SK-N-SH (cell line): ENCODE measurements at regions not wholly inside any gene's neighbourhood (a gene's known extent, or its start where the extent isn't known, plus 50 kb on each side); places are given as distances from the start of the nearest gene placed in this dataset.

Experiments used
- CTCF ChIA-PET: fragments of 300-600, 350-600 bp; formaldehyde crosslinking; extraction: SDS; loops from one replicate; lab custom pipeline; 2021; lab: Yijun Ruan, JAX
- POLR2A ChIA-PET: fragments of 350-600 bp; sonication (Branson Sonifier 250); formaldehyde crosslinking; extraction: SDS; loops from one replicate; lab custom pipeline; 2020; ENCODE audit warnings: antibody characterized with exemption, inconsistent platforms; lab: Yijun Ruan, JAX
- DNase-seq: peaks from one replicate; pipeline ENCODE4 v3.0.0; 2012
- H2AFZ ChIP-seq: fragments of 200-600 bp; sonication (generic); 2 replicates; pipeline ENCODE4 v1.8.1; 2016; ENCODE audit warnings: antibody characterized with exemption, mild to moderate bottlenecking, low read depth
- H3F3A ChIP-seq: fragments of 200-600 bp; sonication (generic); replicated peaks from 2 replicates; pipeline ENCODE3; 2016; ENCODE audit warnings: antibody characterized with exemption, mild to moderate bottlenecking; ENCODE audit not compliant: insufficient read depth
- H3K27ac ChIP-seq, 2 experiments: fragments of 200-500 bp in 1 of 2; fragments of 200-600 bp in 1 of 2; sonication (Bioruptor generic) in 1 of 2; sonication (generic), shearing (Covaris generic) in 1 of 2; 2 replicates each; pipeline versions ENCODE4 v1.5.1 to v1.6.1; 2014 to 2016; ENCODE audit warnings: low read depth in 2 of 2, inconsistent platforms in 1 of 2, low read length in 1 of 2, mild to moderate bottlenecking in 1 of 2, mixed read lengths in 1 of 2
- H3K27me3 ChIP-seq: fragments of 200-600 bp; sonication (generic), shearing (Covaris generic); 2 replicates; pipeline ENCODE4 v1.6.1; 2016; ENCODE audit warnings: mixed run types; ENCODE audit not compliant: insufficient read depth
- H3K36me3 ChIP-seq, 2 experiments: fragments of 200-500 bp in 1 of 2; fragments of 200-600 bp in 1 of 2; sonication (Bioruptor generic) in 1 of 2; sonication (generic) in 1 of 2; replicated peaks in 1 of 2; 2 replicates each; pipeline versions ENCODE3 to v1.5.1; 2014 to 2016; ENCODE audit warnings: low read length in 1 of 2, mild to moderate bottlenecking in 1 of 2; ENCODE audit not compliant: insufficient read depth in 2 of 2, control insufficient read depth in 1 of 2
- H3K4me1 ChIP-seq, 2 experiments: fragments of 200-500 bp in 1 of 2; fragments of 200-600 bp in 1 of 2; sonication (Bioruptor generic) in 1 of 2; sonication (generic), shearing (Covaris generic) in 1 of 2; 2 replicates each; pipeline versions ENCODE4 v1.5.1 to v1.6.1; 2014 to 2016; ENCODE audit warnings: low read depth in 1 of 2, low read length in 1 of 2, mixed run types in 1 of 2; ENCODE audit not compliant: insufficient read depth in 2 of 2, control insufficient read depth in 1 of 2
- H3K4me2 ChIP-seq: fragments of 200-600 bp; sonication (generic), shearing (Covaris generic); 2 replicates; pipeline ENCODE4 v1.6.1; 2017; ENCODE audit warnings: mixed run types
- H3K4me3 ChIP-seq, 2 experiments: fragments of 200-500 bp in 1 of 2; fragments of 200-600 bp in 1 of 2; sonication (Bioruptor generic) in 1 of 2; sonication (generic), shearing (Covaris generic) in 1 of 2; 2 replicates each; pipeline versions ENCODE4 v1.5.1 to v1.8.1; 2014 to 2016; ENCODE audit warnings: low read depth in 2 of 2, inconsistent platforms in 1 of 2, low read length in 1 of 2, mild to moderate bottlenecking in 1 of 2, mixed read lengths in 1 of 2, moderate library complexity in 1 of 2
- H3K79me2 ChIP-seq: fragments of 200-600 bp; sonication (generic); 2 replicates; pipeline ENCODE4 v1.8.1; 2017; ENCODE audit warnings: mild to moderate bottlenecking; ENCODE audit not compliant: insufficient read depth
- H3K9ac ChIP-seq: fragments of 200-600 bp; sonication (generic); 2 replicates; pipeline ENCODE4 v1.6.1; 2017; ENCODE audit warnings: mixed run types
- H3K9me2 ChIP-seq: fragments of 200-600 bp; sonication (generic); 2 replicates; pipeline ENCODE4 v1.6.1; 2017; ENCODE audit warnings: mixed run types
- H3K9me3 ChIP-seq: fragments of 200-600 bp; sonication (generic); 2 replicates; pipeline ENCODE4 v1.6.1; 2017; ENCODE audit warnings: mixed run types, mild to moderate bottlenecking, moderate library complexity
- H4K20me1 ChIP-seq: fragments of 200-600 bp; sonication (generic); 2 replicates; pipeline ENCODE4 v1.6.1; 2017; ENCODE audit warnings: mild to moderate bottlenecking, mixed run types; ENCODE audit not compliant: insufficient read depth
- EP300 ChIP-seq, 2 experiments: IDR thresholded peaks; 2 replicates each; pipeline versions ENCODE4 v1.4.0 to v1.6.1; 2012; ENCODE audit warnings: borderline replicate concordance in 1 of 2, low read depth in 1 of 2, low read length in 1 of 2
- FOSL2 ChIP-seq: IDR thresholded peaks from 2 replicates; pipeline ENCODE4 v1.4.0; 2012; ENCODE audit warnings: low read depth, mild to moderate bottlenecking, moderate library complexity, borderline replicate concordance
- GABPA ChIP-seq: IDR thresholded peaks from 2 replicates; pipeline ENCODE4 v1.4.0; 2012; ENCODE audit warnings: low read depth, mild to moderate bottlenecking
- JUND ChIP-seq: IDR thresholded peaks from 2 replicates; pipeline ENCODE4 v1.4.0; 2012
- NFIC ChIP-seq: IDR thresholded peaks from 2 replicates; pipeline ENCODE4 v1.4.0; 2012; ENCODE audit warnings: borderline replicate concordance
- NRF1 ChIP-seq: IDR thresholded peaks from 2 replicates; pipeline ENCODE4 v1.6.1; 2012; ENCODE audit warnings: low read depth, mild to moderate bottlenecking, low read length
- POLR2AphosphoS5 ChIP-seq: IDR thresholded peaks from 2 replicates; pipeline ENCODE4 v1.6.1; 2012; ENCODE audit warnings: low read depth, low read length
- RAD21 ChIP-seq: IDR thresholded peaks from 2 replicates; pipeline ENCODE4 v1.6.1; 2012; ENCODE audit warnings: mild to moderate bottlenecking, low read length
- RCOR1 ChIP-seq: fragments of 150-350 bp; IDR thresholded peaks from 2 replicates; pipeline ENCODE4 v1.6.1; 2017; ENCODE audit warnings: antibody characterized with exemption, low read length
- RFX5 ChIP-seq: IDR thresholded peaks from 2 replicates; pipeline ENCODE4 v1.6.1; 2012; ENCODE audit warnings: mild to moderate bottlenecking, improper control_type of control experiment, low read length
- RXRA ChIP-seq: IDR thresholded peaks from 2 replicates; pipeline ENCODE4 v1.4.0; 2012; ENCODE audit warnings: low read depth, mild to moderate bottlenecking, borderline replicate concordance
- SMC3 ChIP-seq: IDR thresholded peaks from 2 replicates; pipeline ENCODE4 v1.6.1; 2012; ENCODE audit warnings: low read depth, low read length, improper control_type of control experiment
- TCF12 ChIP-seq: IDR thresholded peaks from 2 replicates; pipeline ENCODE4 v1.4.0; 2012
- YY1 ChIP-seq: IDR thresholded peaks from 2 replicates; pipeline ENCODE4 v1.4.0; 2012; ENCODE audit warnings: low read depth, mild to moderate bottlenecking
- WGBS: methylation state at CpG from one replicate; pipeline ENCODE4 v1.1.6; 2017; ENCODE audit warnings: low lambda C conversion rate; 5-methylcytosine and 5-hydroxymethylcytosine counted together
- TF ChIP-seq, protein P1 (sequence below): fragments of 200-600 bp; sonication (generic); IDR thresholded peaks from 2 replicates; pipeline ENCODE4 v1.6.1; 2017; ENCODE audit warnings: antibody characterized with exemption, mild to moderate bottlenecking, moderate library complexity
- TF ChIP-seq, protein P2 (sequence below): IDR thresholded peaks from 2 replicates; pipeline ENCODE4 v1.4.0; 2012; ENCODE audit warnings: low read depth, borderline replicate concordance
- TF ChIP-seq, protein P3 (sequence below): IDR thresholded peaks from 2 replicates; pipeline ENCODE4; 2012

DNA sequence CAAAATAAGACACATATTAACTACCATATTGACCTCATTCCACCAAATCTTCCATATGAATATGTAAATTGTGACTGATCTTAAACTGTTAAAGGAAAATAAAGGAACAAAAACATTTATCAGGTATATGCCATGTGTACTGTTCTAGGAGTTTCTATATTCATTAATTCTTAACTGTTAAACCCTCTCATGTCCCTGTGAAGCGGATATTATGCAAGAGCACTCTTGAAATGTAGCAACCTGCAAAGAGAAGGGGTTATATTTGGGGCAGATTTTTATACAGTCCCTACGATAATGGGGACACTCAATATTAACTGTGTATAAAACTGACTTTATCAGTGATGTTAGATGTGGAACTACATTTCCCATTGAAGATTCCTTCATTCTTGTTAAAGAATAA is 184.9 kb upstream of the OR13F1 start:
- Histone ChIP-seq H3K4me1 (no peaks in the 10 kb centered on the region), H3K9me2 (no peaks in the 10 kb centered on the region), H3K27me3 (no peaks in the 10 kb centered on the region), H3K36me3 (no peaks in the 10 kb centered on the region), H3K4me3 (no peak overlapping the region), H3K9ac (no peak overlapping the region), H3F3A (no peaks in the 10 kb centered on the region), H4K20me1 (no peaks in the 10 kb centered on the region), H3K27ac (no peak overlapping the region), H3K9me3 (no peaks in the 10 kb centered on the region), H2AFZ (no peak overlapping the region), H3K4me2 (no peak overlapping the region), H3K79me2 (no peaks in the 10 kb centered on the region)
- no peak for DNase-seq
- POLR2A ChIA-PET = no interaction called here
- TF ChIP-seq JUND (no peak), POLR2AphosphoS5 (no peak), SMC3 (no peak), NRF1 (no peak), RCOR1 (no peak), RAD21 (no peak), NFIC (no peak), GABPA (no peak), EP300 (IDR thresholded peaks at IDR 0.05; ENCODE audit: borderline replicate concordance in 1 of 2, low read depth in 1 of 2, low read length in 1 of 2) (no peak), FOSL2 (no peak), YY1 (no peak), RFX5 (no peak), TCF12 (no peak)
- TF ChIP-seq, protein P1, sequence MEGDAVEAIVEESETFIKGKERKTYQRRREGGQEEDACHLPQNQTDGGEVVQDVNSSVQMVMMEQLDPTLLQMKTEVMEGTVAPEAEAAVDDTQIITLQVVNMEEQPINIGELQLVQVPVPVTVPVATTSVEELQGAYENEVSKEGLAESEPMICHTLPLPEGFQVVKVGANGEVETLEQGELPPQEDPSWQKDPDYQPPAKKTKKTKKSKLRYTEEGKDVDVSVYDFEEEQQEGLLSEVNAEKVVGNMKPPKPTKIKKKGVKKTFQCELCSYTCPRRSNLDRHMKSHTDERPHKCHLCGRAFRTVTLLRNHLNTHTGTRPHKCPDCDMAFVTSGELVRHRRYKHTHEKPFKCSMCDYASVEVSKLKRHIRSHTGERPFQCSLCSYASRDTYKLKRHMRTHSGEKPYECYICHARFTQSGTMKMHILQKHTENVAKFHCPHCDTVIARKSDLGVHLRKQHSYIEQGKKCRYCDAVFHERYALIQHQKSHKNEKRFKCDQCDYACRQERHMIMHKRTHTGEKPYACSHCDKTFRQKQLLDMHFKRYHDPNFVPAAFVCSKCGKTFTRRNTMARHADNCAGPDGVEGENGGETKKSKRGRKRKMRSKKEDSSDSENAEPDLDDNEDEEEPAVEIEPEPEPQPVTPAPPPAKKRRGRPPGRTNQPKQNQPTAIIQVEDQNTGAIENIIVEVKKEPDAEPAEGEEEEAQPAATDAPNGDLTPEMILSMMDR = no peak
- 28% methylated on average over 2 of the region's 2 CpGs for WGBS
- CTCF ChIA-PET = no interaction called here

DNA sequence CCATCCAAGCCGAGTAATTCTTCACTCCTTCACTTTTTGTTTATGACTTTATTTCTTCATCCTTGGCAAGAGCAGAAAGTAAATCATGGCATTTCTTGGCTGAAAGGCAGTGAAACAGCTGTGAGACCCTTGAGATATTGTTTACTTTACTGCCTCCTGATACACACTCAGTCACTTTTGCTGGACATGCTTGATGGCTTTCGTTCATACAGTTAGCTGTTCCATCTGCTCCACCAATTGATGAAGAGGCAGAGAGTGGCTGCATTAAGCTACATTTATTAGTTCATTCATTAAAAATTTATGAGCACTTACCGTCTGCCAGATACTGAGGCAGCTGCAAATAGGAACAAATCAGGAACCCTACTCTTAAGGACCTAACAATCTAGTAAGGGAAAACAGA is 184.4 kb upstream of the OR13F1 start:
- Histone ChIP-seq H3K9me3 (no peaks in the 10 kb centered on the region), H3K36me3 (no peaks in the 10 kb centered on the region), H2AFZ (no peak overlapping the region), H3K27ac (no peak overlapping the region), H3F3A (no peaks in the 10 kb centered on the region), H3K9me2 (no peaks in the 10 kb centered on the region), H3K4me3 (no peak overlapping the region), H3K79me2 (no peaks in the 10 kb centered on the region), H3K27me3 (no peaks in the 10 kb centered on the region), H3K9ac (no peak overlapping the region), H3K4me2 (no peak overlapping the region), H3K4me1 (no peaks in the 10 kb centered on the region), H4K20me1 (no peaks in the 10 kb centered on the region)
- no peak for DNase-seq
- WGBS = 31% methylated on average over 3 of the region's 3 CpGs
- POLR2A ChIA-PET = no interaction called here
- TF ChIP-seq, protein P2, sequence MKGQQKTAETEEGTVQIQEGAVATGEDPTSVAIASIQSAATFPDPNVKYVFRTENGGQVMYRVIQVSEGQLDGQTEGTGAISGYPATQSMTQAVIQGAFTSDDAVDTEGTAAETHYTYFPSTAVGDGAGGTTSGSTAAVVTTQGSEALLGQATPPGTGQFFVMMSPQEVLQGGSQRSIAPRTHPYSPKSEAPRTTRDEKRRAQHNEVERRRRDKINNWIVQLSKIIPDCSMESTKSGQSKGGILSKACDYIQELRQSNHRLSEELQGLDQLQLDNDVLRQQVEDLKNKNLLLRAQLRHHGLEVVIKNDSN = no peak
- TF ChIP-seq, protein P3, sequence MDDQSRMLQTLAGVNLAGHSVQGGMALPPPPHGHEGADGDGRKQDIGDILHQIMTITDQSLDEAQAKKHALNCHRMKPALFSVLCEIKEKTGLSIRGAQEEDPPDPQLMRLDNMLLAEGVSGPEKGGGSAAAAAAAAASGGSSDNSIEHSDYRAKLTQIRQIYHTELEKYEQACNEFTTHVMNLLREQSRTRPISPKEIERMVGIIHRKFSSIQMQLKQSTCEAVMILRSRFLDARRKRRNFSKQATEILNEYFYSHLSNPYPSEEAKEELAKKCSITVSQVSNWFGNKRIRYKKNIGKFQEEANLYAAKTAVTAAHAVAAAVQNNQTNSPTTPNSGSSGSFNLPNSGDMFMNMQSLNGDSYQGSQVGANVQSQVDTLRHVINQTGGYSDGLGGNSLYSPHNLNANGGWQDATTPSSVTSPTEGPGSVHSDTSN = no peak
- TF ChIP-seq RXRA = no peak
- CTCF ChIA-PET = no interaction called here
